Neuron (in vitro differentiated cells): ENCODE measurements at regions not wholly inside any gene's neighbourhood (a gene's known extent, or its start where the extent isn't known, plus 50 kb on each side); places are given as distances from the start of the nearest gene placed in this dataset.

Experiments used
- H2AFZ ChIP-seq: one replicate; pipeline ENCODE4 v1.6.1; 2013; ENCODE audit warnings: low read depth, mild to moderate bottlenecking, inconsistent platforms, low read length, moderate library complexity
- H3K27me3 ChIP-seq: one replicate; pipeline ENCODE4 v1.6.1; 2013; ENCODE audit warnings: low read length; ENCODE audit not compliant: insufficient read depth
- H3K36me3 ChIP-seq: one replicate; pipeline ENCODE4 v1.6.1; 2013; ENCODE audit warnings: low read length; ENCODE audit not compliant: insufficient read depth
- H3K4me1 ChIP-seq: one replicate; pipeline ENCODE4 v1.6.1; 2013; ENCODE audit warnings: low read length; ENCODE audit not compliant: insufficient read depth
- H3K4me3 ChIP-seq: 2 replicates; pipeline ENCODE4 v1.5.1; 2013; ENCODE audit warnings: mild to moderate bottlenecking, low read length, moderate library complexity
- H3K9me3 ChIP-seq: one replicate; pipeline ENCODE4 v1.6.1; 2013; ENCODE audit warnings: low read length

DNA sequence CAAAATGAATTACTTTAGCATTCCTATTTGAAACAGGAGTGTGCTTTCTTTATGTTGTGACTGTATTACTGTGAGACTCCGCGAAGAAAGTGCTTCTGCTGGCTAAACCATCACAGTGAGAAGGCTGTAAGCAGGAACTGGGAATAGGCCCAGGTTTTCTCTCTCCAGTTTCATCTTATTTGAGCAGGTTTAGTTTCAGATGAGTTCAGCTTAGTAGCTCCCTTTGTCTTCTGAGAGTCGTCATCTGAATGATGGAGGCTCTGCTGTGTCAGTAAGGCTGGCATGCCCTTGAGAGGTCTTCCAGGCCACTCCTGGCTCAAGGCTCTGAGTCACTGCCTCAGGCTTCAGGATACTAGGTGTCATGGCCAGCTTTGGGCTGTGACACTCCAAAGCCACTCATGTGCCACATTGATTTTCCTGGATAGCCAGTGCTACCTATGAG lies 205.6 kb upstream of the RGS6 start:
- Histone ChIP-seq H3K36me3 (peaks cover 28% of the 10 kb centered on the region), H3K9me3 (no peaks in the 10 kb centered on the region), H2AFZ (no peak overlapping the region), H3K4me1 (peaks cover 8% of the 10 kb centered on the region), H3K4me3 (no peak overlapping the region), H3K27me3 (no peaks in the 10 kb centered on the region)

DNA sequence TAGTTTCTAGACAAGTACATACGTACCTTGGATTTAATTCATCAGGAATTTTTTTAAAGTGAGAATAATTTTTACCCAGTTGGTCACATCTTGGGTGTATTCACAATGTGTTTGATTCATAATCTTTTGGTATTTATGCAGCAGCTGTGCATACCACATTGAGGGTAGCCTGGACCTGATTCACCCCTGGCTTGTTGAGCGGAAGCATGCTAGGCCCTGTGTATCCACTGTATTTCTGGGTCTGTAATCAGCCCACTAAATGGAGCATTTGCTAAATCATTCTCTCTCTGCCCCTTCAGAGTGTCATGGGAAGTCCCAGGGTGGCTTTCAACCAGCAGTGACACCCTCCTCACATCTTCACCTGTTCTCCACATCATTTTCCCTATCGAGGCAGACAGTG lies 203.8 kb upstream of the RGS6 start:
- H3K36me3 ChIP-seq = peaks cover 32% of the 10 kb centered on the region
- H3K9me3 ChIP-seq = no peaks in the 10 kb centered on the region
- no peaks in the 10 kb centered on the region for H3K27me3 ChIP-seq
- no peak overlapping the region for H2AFZ ChIP-seq
- H3K4me1 ChIP-seq = peaks cover 8% of the 10 kb centered on the region
- H3K4me3 ChIP-seq = no peak overlapping the region

GRCh38 chr14:71729596-71729995 lies 202.6 kb upstream of the RGS6 start:
- Histone ChIP-seq H3K9me3 (no peaks in the 10 kb centered on the region), H3K4me1 (peaks cover 8% of the 10 kb centered on the region), H3K4me3 (no peak overlapping the region), H3K36me3 (peaks cover 37% of the 10 kb centered on the region), H3K27me3 (no peaks in the 10 kb centered on the region), H2AFZ (no peak overlapping the region)

DNA sequence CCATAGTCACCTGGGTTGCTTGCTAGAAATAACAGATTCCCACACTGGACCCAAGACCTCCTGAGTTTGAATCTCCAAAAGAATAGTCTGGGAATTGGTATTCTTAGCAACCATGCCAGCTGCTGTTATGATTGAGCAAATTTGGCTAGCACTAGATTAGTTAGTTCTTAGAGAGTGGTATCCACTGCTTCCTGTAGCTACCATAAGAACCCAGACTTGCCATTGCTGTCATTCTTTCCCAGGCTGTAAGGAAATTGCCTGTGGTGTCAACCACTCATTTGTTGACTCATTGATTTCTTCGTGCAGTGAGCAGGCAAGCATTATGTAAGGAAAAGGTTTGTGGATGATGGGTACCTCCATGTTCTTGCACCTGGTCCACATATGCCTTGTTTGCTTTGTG lies 201.8 kb upstream of the RGS6 start:
- Histone ChIP-seq H3K27me3 (no peaks in the 10 kb centered on the region), H2AFZ (no peak overlapping the region), H3K9me3 (no peaks in the 10 kb centered on the region), H3K4me3 (no peak overlapping the region), H3K4me1 (peaks cover 8% of the 10 kb centered on the region), H3K36me3 (peaks cover 35% of the 10 kb centered on the region)

- H3K9me3 ChIP-seq = no peaks in the 10 kb centered on the region
- H3K4me3 ChIP-seq = no peak overlapping the region
- H3K36me3 ChIP-seq = peaks cover 37% of the 10 kb centered on the region
- no peaks in the 10 kb centered on the region for H3K27me3 ChIP-seq
- H2AFZ ChIP-seq = no peak overlapping the region
- H3K4me1 ChIP-seq = peaks cover 3% of the 10 kb centered on the region
Measured at GRCh38 chr14:71731096-71731495, 201.1 kb upstream of the RGS6 start.

GRCh38 chr14:71733210-71733883 lies 198.9 kb upstream of the RGS6 start:
- Histone ChIP-seq H3K36me3 (peaks cover 47% of the 10 kb centered on the region), H3K27me3 (no peaks in the 10 kb centered on the region), H3K9me3 (no peaks in the 10 kb centered on the region), H2AFZ (no peak overlapping the region), H3K4me3 (no peak overlapping the region), H3K4me1 (no peaks in the 10 kb centered on the region)

DNA sequence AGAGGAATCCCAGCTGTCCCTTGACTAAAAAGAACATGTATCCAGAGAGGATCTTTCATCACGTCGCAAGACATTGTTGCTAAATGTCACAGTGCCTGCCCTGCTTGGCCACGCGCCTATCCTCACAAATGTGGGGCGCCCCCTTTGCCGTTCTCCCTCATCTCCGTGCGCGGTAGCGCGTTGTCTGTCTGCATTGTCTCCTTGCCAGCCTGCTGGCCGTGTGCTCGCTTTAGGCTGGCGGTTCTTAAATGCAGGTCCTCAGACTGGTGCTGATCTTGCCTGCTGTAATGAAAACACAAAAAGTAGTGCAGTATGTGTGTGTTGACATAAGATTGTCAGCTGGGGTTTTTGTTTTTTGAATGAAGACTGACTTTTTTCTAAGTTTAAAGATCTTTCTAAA lies 198.2 kb upstream of the RGS6 start:
- Histone ChIP-seq H2AFZ (no peak overlapping the region), H3K4me3 (no peak overlapping the region), H3K36me3 (peaks cover 55% of the 10 kb centered on the region), H3K27me3 (no peaks in the 10 kb centered on the region), H3K9me3 (no peaks in the 10 kb centered on the region), H3K4me1 (no peaks in the 10 kb centered on the region)

- no peak overlapping the region for H2AFZ ChIP-seq
- no peaks in the 10 kb centered on the region for H3K9me3 ChIP-seq
- no peak overlapping the region for H3K4me3 ChIP-seq
- H3K36me3 ChIP-seq = peaks cover 55% of the 10 kb centered on the region
- no peaks in the 10 kb centered on the region for H3K27me3 ChIP-seq
- H3K4me1 ChIP-seq = peaks cover 1% of the 10 kb centered on the region
Measured at GRCh38 chr14:71734885-71735284, 197.3 kb upstream of the RGS6 start.

DNA sequence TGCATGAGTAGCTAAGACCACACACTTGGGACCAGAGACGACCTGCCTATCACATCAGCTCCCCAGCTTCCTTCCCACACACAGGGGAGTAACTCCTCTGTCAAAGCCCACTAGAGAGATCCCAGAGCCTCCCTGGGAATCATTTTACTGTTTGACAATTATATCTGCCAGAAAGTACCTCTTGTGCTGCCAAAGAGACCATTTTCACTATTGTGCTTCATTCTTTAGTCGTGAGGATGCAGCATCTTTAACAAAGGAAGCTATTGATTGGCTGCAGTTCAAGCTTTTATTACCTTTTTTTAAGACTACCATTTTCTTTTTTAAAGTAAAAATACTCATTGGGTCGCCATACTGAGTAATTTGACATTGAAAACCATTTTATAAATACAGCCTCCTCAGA lies 194.5 kb upstream of the RGS6 start:
- H3K36me3 ChIP-seq = peaks cover 39% of the 10 kb centered on the region

GRCh38 chr14:71739273-71739990 lies 192.8 kb upstream of the RGS6 start:
- Histone ChIP-seq H3K36me3 (peaks cover 29% of the 10 kb centered on the region), H3K4me1 (peaks cover 8% of the 10 kb centered on the region), H3K9me3 (no peaks in the 10 kb centered on the region), H3K27me3 (no peaks in the 10 kb centered on the region), H2AFZ (no peak overlapping the region), H3K4me3 (no peak overlapping the region)

More for the DNA sequence above, 194.5 kb upstream of the RGS6 start:
- Histone ChIP-seq H3K9me3 (no peaks in the 10 kb centered on the region), H3K27me3 (no peaks in the 10 kb centered on the region), H2AFZ (no peak overlapping the region), H3K4me1 (peaks cover 8% of the 10 kb centered on the region), H3K4me3 (no peak overlapping the region)

GRCh38 chr14:71741241-71741640 lies 191.0 kb upstream of the RGS6 start:
- H3K4me3 ChIP-seq = no peak overlapping the region
- no peaks in the 10 kb centered on the region for H3K9me3 ChIP-seq
- no peaks in the 10 kb centered on the region for H3K27me3 ChIP-seq
- no peak overlapping the region for H2AFZ ChIP-seq
- peaks cover 18% of the 10 kb centered on the region for H3K36me3 ChIP-seq
- H3K4me1 ChIP-seq = peaks cover 8% of the 10 kb centered on the region

- Histone ChIP-seq H2AFZ (no peak overlapping the region), H3K9me3 (no peaks in the 10 kb centered on the region), H3K4me3 (no peak overlapping the region), H3K27me3 (no peaks in the 10 kb centered on the region), H3K4me1 (peaks cover 8% of the 10 kb centered on the region), H3K36me3 (peaks cover 11% of the 10 kb centered on the region)
Measured at GRCh38 chr14:71742485-71742884, 189.7 kb upstream of the RGS6 start.

GRCh38 chr14:71745072-71745471 lies 187.2 kb upstream of the RGS6 start:
- no peak overlapping the region for H3K4me3 ChIP-seq
- no peaks in the 10 kb centered on the region for H3K9me3 ChIP-seq
- H2AFZ ChIP-seq = no peak overlapping the region
- peaks cover 4% of the 10 kb centered on the region for H3K4me1 ChIP-seq
- H3K36me3 ChIP-seq = no peaks in the 10 kb centered on the region
- no peaks in the 10 kb centered on the region for H3K27me3 ChIP-seq
